Gastroesophageal sphincter (tissue), 4 donors: ENCODE measurements at regions not wholly inside any gene's neighbourhood (a gene's known extent, or its start where the extent isn't known, plus 50 kb on each side); places are given as distances from the start of the nearest gene placed in this dataset.

ENCODE experiments used
- ATAC-seq: fragments of 150-250 bp; one replicate; pipeline ENCODE4 v1.9.1; 2016; ENCODE audit warnings: mild to moderate bottlenecking, moderate library complexity
- H3K27ac ChIP-seq, 4 donors: fragments of 200-600 bp; sonication (generic) in 3 of 4; 1 replicate in 3 of 4; 2 replicates in 1 of 4; pipeline ENCODE4 v1.5.1; 2016 to 2019
- H3K27me3 ChIP-seq: fragments of 200-600 bp; sonication (generic); one replicate; pipeline ENCODE4 v1.5.1; 2019
- H3K36me3 ChIP-seq, 2 donors: fragments of 200-600 bp; sonication (generic); one replicate each; pipeline ENCODE4 v1.5.1; 2019; ENCODE audit warnings: control low read depth in 1 of 2
- H3K4me1 ChIP-seq, 3 donors: fragments of 200-600 bp; sonication (generic); 1 replicate in 2 of 3; 2 replicates in 1 of 3; pipeline ENCODE4 v1.5.1; 2016 to 2019; ENCODE audit warnings: control low read depth in 2 of 3
- H3K4me3 ChIP-seq, 2 donors: fragments of 200-600 bp; sonication (generic); one replicate each; pipeline ENCODE4 v1.5.1; 2019; ENCODE audit warnings: mild to moderate bottlenecking in 1 of 2, moderate library complexity in 1 of 2
- H3K9me3 ChIP-seq, 3 donors: fragments of 200-600 bp; sonication (generic); one replicate each; pipeline ENCODE4 v1.5.1; 2017 to 2019; ENCODE audit warnings: control low read depth in 2 of 3
- EP300 ChIP-seq: sonication (generic); formaldehyde crosslinking; IDR thresholded peaks from one replicate; pipeline ENCODE4 v1.6.1; 2017; ENCODE audit warnings: antibody characterized with exemption, mild to moderate bottlenecking
- POLR2A ChIP-seq, 2 donors: fragments of 450-650 bp; IDR thresholded peaks; one replicate each; pipeline ENCODE4 v1.6.1; 2017; ENCODE audit warnings: antibody characterized with exemption in 2 of 2, mild to moderate bottlenecking in 2 of 2, moderate library complexity in 1 of 2
- POLR2AphosphoS5 ChIP-seq: sonication (generic); formaldehyde crosslinking; IDR thresholded peaks from one replicate; pipeline ENCODE4 v1.6.1; 2017; ENCODE audit warnings: antibody characterized with exemption
- WGBS, 2 donors: methylation state at CpG; one replicate each; pipeline ENCODE4 v1.1.5; 2018; ENCODE audit warnings: low coverage in 1 of 2; 5-methylcytosine and 5-hydroxymethylcytosine counted together
- TF ChIP-seq, protein P1 (sequence below), 4 experiments: fragments of 200-600 bp in 2 of 4; fragments of 450-650 bp in 2 of 4; sonication (generic) in 1 of 4; IDR thresholded peaks; one replicate each; pipeline ENCODE4 v1.5.1; 2017 to 2019; ENCODE audit warnings: antibody characterized with exemption in 4 of 4, mild to moderate bottlenecking in 2 of 4, moderate library complexity in 2 of 4

DNA sequence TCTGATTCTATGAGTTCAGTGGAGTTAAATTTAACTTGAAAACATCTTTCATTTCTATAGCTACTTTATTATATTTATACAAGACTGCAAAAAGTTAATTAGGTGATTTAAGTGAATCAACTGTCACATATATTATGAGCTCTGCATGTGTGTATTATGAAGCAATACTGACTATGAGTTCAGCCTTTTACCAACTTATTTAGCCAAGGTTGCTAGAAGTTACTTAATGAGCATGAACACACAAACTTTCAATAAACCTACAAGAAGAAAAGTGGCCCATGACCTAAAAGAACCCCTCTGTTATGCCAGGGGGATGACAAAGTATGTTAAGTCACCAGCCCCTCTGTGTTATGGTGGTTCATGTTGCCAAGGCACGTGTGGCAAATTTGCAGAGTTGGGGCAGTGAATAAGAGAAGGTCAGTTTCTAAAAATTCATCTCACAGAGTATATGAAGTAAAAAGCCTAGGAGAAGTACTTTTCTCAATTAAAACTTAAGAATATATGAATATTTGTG lies 86.7 kb upstream of the LYPLAL1 start:
- no peaks in the 10 kb centered on the region for H3K9me3 ChIP-seq
- WGBS, 2 donors: 33 to 56% methylated on average over 1 of the region's 1 CpG
- H3K27me3 ChIP-seq: no peaks in the 10 kb centered on the region
- no peak for ATAC-seq
- H3K4me1 ChIP-seq: no peaks in the 10 kb centered on the region
- TF ChIP-seq POLR2A (IDR thresholded peaks at IDR 0.05): no peak
- TF ChIP-seq, protein P1, sequence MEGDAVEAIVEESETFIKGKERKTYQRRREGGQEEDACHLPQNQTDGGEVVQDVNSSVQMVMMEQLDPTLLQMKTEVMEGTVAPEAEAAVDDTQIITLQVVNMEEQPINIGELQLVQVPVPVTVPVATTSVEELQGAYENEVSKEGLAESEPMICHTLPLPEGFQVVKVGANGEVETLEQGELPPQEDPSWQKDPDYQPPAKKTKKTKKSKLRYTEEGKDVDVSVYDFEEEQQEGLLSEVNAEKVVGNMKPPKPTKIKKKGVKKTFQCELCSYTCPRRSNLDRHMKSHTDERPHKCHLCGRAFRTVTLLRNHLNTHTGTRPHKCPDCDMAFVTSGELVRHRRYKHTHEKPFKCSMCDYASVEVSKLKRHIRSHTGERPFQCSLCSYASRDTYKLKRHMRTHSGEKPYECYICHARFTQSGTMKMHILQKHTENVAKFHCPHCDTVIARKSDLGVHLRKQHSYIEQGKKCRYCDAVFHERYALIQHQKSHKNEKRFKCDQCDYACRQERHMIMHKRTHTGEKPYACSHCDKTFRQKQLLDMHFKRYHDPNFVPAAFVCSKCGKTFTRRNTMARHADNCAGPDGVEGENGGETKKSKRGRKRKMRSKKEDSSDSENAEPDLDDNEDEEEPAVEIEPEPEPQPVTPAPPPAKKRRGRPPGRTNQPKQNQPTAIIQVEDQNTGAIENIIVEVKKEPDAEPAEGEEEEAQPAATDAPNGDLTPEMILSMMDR (IDR thresholded peaks at IDR 0.05): no peak
- TF ChIP-seq POLR2AphosphoS5: no peak
- no peak for TF ChIP-seq EP300
- H3K27ac ChIP-seq: no peak overlapping the region
- no peaks in the 10 kb centered on the region for H3K36me3 ChIP-seq
- no peak overlapping the region for H3K4me3 ChIP-seq

DNA sequence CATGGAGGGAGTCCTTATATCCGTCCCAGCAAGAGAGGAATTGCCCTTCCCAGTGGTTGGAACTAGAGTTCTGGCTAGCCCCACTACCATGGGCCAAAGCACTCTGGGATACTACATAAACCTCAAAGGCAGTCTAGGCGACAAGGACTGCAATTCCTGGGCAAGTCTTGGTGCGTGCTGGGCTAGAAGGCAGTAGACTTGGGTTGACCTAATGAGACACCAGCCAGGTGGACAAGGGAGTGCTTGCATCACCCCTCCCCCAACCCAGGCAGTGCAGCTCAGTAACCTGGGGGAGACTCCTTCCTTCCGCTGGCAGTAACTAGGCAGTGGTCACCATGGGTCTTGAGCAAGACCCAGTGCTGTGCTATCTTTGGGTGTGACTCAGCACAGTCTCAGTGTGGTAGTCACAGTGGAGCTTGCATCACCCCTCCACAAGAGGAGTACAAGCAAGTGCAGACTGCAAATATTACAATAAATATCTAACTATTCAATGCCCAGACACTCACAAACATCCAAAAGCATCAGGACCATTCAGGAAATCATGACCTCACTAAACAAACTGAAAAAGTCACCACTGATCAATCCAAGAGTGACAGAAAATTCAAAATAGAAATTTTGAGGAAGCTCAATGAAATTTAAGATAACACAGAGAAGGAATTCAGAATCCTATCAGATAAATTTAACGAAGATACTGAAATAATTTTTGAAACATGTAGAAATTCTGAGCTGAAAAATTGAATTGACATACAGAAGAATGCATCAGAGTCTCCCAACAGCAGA lies 84.7 kb upstream of the LYPLAL1 start:
- no peak overlapping the region for H3K27ac ChIP-seq
- ATAC-seq: peak; percentile 90
- WGBS, 2 donors: 76 to 100% methylated on average over 2 of the region's 5 CpGs
- no peaks in the 10 kb centered on the region for H3K36me3 ChIP-seq
- TF ChIP-seq POLR2AphosphoS5: no peak
- no peak for TF ChIP-seq POLR2A (IDR thresholded peaks at IDR 0.05)
- TF ChIP-seq, protein P1 (IDR thresholded peaks at IDR 0.05): no peak
- TF ChIP-seq EP300: no peak
- H3K27me3 ChIP-seq: no peaks in the 10 kb centered on the region
- peaks cover 0 to 5% (median 0%) of the 10 kb centered on the region in 3 donors for H3K9me3 ChIP-seq
- H3K4me1 ChIP-seq: no peaks in the 10 kb centered on the region
- no peak overlapping the region for H3K4me3 ChIP-seq

- Histone ChIP-seq H3K36me3 (no peaks in the 10 kb centered on the region), H3K27me3 (no peaks in the 10 kb centered on the region), H3K4me1 (no peaks in the 10 kb centered on the region), H3K9me3 (peaks cover 0 to 5% (median 0%) of the 10 kb centered on the region in 3 donors), H3K4me3 (no peak overlapping the region), H3K27ac (no peak overlapping the region)
- TF ChIP-seq, protein P1 (IDR thresholded peaks at IDR 0.05): no peak
- TF ChIP-seq EP300 (no peak), POLR2AphosphoS5 (no peak), POLR2A (IDR thresholded peaks at IDR 0.05) (no peak)
- WGBS, 2 donors: 83 to 92% methylated on average over 1 of the region's 1 CpG
- no peak for ATAC-seq
These were observed 83.1 kb upstream of the LYPLAL1 start for GRCh38 chr1:219090607-219091006.

GRCh38 chr1:219092206-219092605 lies 81.5 kb upstream of the LYPLAL1 start:
- H3K4me1 ChIP-seq: no peaks in the 10 kb centered on the region
- ATAC-seq: no peak
- no peak for TF ChIP-seq POLR2A (IDR thresholded peaks at IDR 0.05)
- TF ChIP-seq, protein P1 (IDR thresholded peaks at IDR 0.05): no peak
- TF ChIP-seq EP300: no peak
- no peak for TF ChIP-seq POLR2AphosphoS5
- no peak overlapping the region for H3K4me3 ChIP-seq
- H3K9me3 ChIP-seq: peaks cover 0 to 5% (median 0%) of the 10 kb centered on the region in 3 donors
- H3K27me3 ChIP-seq: no peaks in the 10 kb centered on the region
- WGBS, 2 donors: 20 to 33% methylated on average over 1 of the region's 1 CpG
- H3K36me3 ChIP-seq: no peaks in the 10 kb centered on the region
- no peak overlapping the region for H3K27ac ChIP-seq

GRCh38 chr1:219099307-219099706 lies 74.4 kb upstream of the LYPLAL1 start:
- no peaks in the 10 kb centered on the region for H3K27me3 ChIP-seq
- H3K9me3 ChIP-seq: no peaks in the 10 kb centered on the region
- H3K36me3 ChIP-seq: no peaks in the 10 kb centered on the region
- ATAC-seq: no peak
- no peaks in the 10 kb centered on the region for H3K4me1 ChIP-seq
- H3K4me3 ChIP-seq: no peak overlapping the region
- no peak for TF ChIP-seq EP300
- TF ChIP-seq POLR2AphosphoS5: no peak
- no peak overlapping the region for H3K27ac ChIP-seq
- 100% methylated on average over 1 of the region's 1 CpG for WGBS, 2 donors
